Mesendoderm (in vitro differentiated cells): ENCODE measurements at regions not wholly inside any gene's neighbourhood (a gene's known extent, or its start where the extent isn't known, plus 50 kb on each side); places are given as distances from the start of the nearest gene placed in this dataset.
"Not testable (repeated sequence)": the region's sequence is repeated elsewhere in the genome, so short reads cannot be mapped to it uniquely, and the experiment has no call there.

Source experiments
- DNase-seq: peaks from one replicate; pipeline ENCODE4 v3.0.0; 2013
- H2AK5ac ChIP-seq: 2 replicates; pipeline ENCODE4 v1.6.1; 2013; ENCODE audit warnings: low read length, inconsistent platforms
- H2BK120ac ChIP-seq: 2 replicates; pipeline ENCODE4 v1.6.1; 2013; ENCODE audit warnings: low read depth, mild to moderate bottlenecking, low read length, moderate library complexity, mixed read lengths
- H2BK15ac ChIP-seq: replicated peaks from 2 replicates; pipeline ENCODE4 v1.6.1; 2013; ENCODE audit warnings: low read depth, mild to moderate bottlenecking, moderate library complexity
- H2BK5ac ChIP-seq: 2 replicates; pipeline ENCODE4 v1.6.1; 2013; ENCODE audit warnings: low read length, inconsistent platforms
- H3K18ac ChIP-seq: 2 replicates; pipeline ENCODE4 v1.6.1; 2013; ENCODE audit warnings: mild to moderate bottlenecking, low read length, mixed read lengths
- H3K23ac ChIP-seq: one replicate; pipeline ENCODE4 v1.6.1; 2013; ENCODE audit warnings: low read length
- H3K27ac ChIP-seq: 2 replicates; pipeline ENCODE4 v1.5.1; 2013; ENCODE audit warnings: low read depth, mild to moderate bottlenecking, inconsistent platforms, low read length, moderate library complexity
- H3K27me3 ChIP-seq: 2 replicates; pipeline ENCODE4 v1.6.1; 2013; ENCODE audit warnings: low read length, control low read depth, mild to moderate bottlenecking, inconsistent platforms; ENCODE audit not compliant: insufficient read depth, poor library complexity
- H3K36me3 ChIP-seq: 2 replicates; pipeline ENCODE4 v1.6.1; 2013; ENCODE audit warnings: low read length, inconsistent platforms; ENCODE audit not compliant: control insufficient read depth, insufficient read depth
- H3K4ac ChIP-seq: one replicate; pipeline ENCODE4 v1.6.1; 2013; ENCODE audit warnings: low read depth, mild to moderate bottlenecking, low read length, moderate library complexity
- H3K4me1 ChIP-seq: 2 replicates; pipeline ENCODE4 v1.6.1; 2013; ENCODE audit warnings: low read depth, low read length, inconsistent platforms; ENCODE audit not compliant: control insufficient read depth
- H3K4me2 ChIP-seq: 2 replicates; pipeline ENCODE4 v1.6.1; 2013; ENCODE audit warnings: low read length
- H3K4me3 ChIP-seq: 2 replicates; pipeline ENCODE4 v1.5.1; 2013; ENCODE audit warnings: mild to moderate bottlenecking, low read length
- H3K56ac ChIP-seq: one replicate; pipeline ENCODE4 v1.6.1; 2013; ENCODE audit warnings: low read length
- H3K79me1 ChIP-seq: 2 replicates; pipeline ENCODE4 v1.6.1; 2013; ENCODE audit warnings: low read length, inconsistent platforms
- H3K79me2 ChIP-seq: 2 replicates; pipeline ENCODE4 v1.6.1; 2013; ENCODE audit warnings: mild to moderate bottlenecking, low read length; ENCODE audit not compliant: control insufficient read depth, insufficient read depth
- H3K9ac ChIP-seq: 2 replicates; pipeline ENCODE4 v1.6.1; 2013; ENCODE audit warnings: low read length, inconsistent platforms
- H4K5ac ChIP-seq: one replicate; pipeline ENCODE4 v1.6.1; 2013; ENCODE audit warnings: low read length
- H4K8ac ChIP-seq: one replicate; pipeline ENCODE4 v1.6.1; 2013; ENCODE audit warnings: low read depth, mild to moderate bottlenecking, control low read depth, low read length, moderate library complexity
- WGBS: extraction: QIAGEN DNeasy Blood & Tissue Kit; methylation state at CpG from one replicate; pipeline ENCODE4 v1.1.7; 2013; ENCODE audit warnings: low lambda C conversion rate, missing lambda C conversion rate; ENCODE audit not compliant: insufficient coverage; ENCODE audit errors: extremely low coverage; 5-methylcytosine and 5-hydroxymethylcytosine counted together

GRCh38 chr6:8857160-8857559 lies 421.8 kb upstream of the SLC35B3 start:
- H2BK15ac ChIP-seq = no peak overlapping the region
- H3K4me3 ChIP-seq = no peak overlapping the region

GRCh38 chr6:8855411-8855810 lies 420.1 kb upstream of the SLC35B3 start:
- no peaks in the 10 kb centered on the region for H3K4me1 ChIP-seq
- no CpG with 5 or more reads among the region's 4 CpGs for WGBS
- H3K23ac ChIP-seq = no peak overlapping the region
- no peak overlapping the region for H3K18ac ChIP-seq
- H2BK5ac ChIP-seq = no peak overlapping the region
- no peak overlapping the region for H3K4me2 ChIP-seq
- no peak overlapping the region for H2BK15ac ChIP-seq
- no peak overlapping the region for H3K4ac ChIP-seq
- DNase-seq = peak; percentile 23
- H3K4me3 ChIP-seq = no peak overlapping the region
- no peak overlapping the region for H2AK5ac ChIP-seq
- H3K79me2 ChIP-seq = no peaks in the 10 kb centered on the region
- no peak overlapping the region for H3K56ac ChIP-seq
- no peak overlapping the region for H4K8ac ChIP-seq
- no peaks in the 10 kb centered on the region for H3K27me3 ChIP-seq
- no peaks in the 10 kb centered on the region for H3K36me3 ChIP-seq
- no peak overlapping the region for H4K5ac ChIP-seq
- H3K9ac ChIP-seq = no peak overlapping the region
- H3K27ac ChIP-seq = no peak overlapping the region
- no peak overlapping the region for H2BK120ac ChIP-seq
- H3K79me1 ChIP-seq = no peaks in the 10 kb centered on the region

More at GRCh38 chr6:8857160-8857559, 421.8 kb upstream of the SLC35B3 start:
- Histone ChIP-seq H3K36me3 (no peaks in the 10 kb centered on the region), H3K4ac (no peak overlapping the region), H3K27ac (no peak overlapping the region), H3K23ac (no peak overlapping the region), H3K56ac (no peak overlapping the region), H3K79me2 (no peaks in the 10 kb centered on the region), H4K8ac (no peak overlapping the region), H2BK120ac (no peak overlapping the region), H3K18ac (no peak overlapping the region), H3K4me1 (no peaks in the 10 kb centered on the region), H3K79me1 (no peaks in the 10 kb centered on the region), H3K27me3 (no peaks in the 10 kb centered on the region), H2AK5ac (no peak overlapping the region), H2BK5ac (no peak overlapping the region), H4K5ac (no peak overlapping the region), H3K9ac (no peak overlapping the region), H3K4me2 (no peak overlapping the region)
- WGBS = no CpG with 5 or more reads among the region's 2 CpGs
- DNase-seq = no peak

- H3K27ac ChIP-seq = no peak overlapping the region
- H3K4ac ChIP-seq = no peak overlapping the region
- no peak overlapping the region for H3K4me3 ChIP-seq
- no CpG with 5 or more reads among the region's 3 CpGs for WGBS
- H3K18ac ChIP-seq = no peak overlapping the region
- no peak overlapping the region for H3K4me2 ChIP-seq
- no peaks in the 10 kb centered on the region for H3K4me1 ChIP-seq
- H3K23ac ChIP-seq = no peak overlapping the region
- H2BK15ac ChIP-seq = no peak overlapping the region
- no peaks in the 10 kb centered on the region for H3K36me3 ChIP-seq
- H3K79me1 ChIP-seq = no peaks in the 10 kb centered on the region
- no peak overlapping the region for H4K5ac ChIP-seq
- no peaks in the 10 kb centered on the region for H3K27me3 ChIP-seq
- no peaks in the 10 kb centered on the region for H3K79me2 ChIP-seq
- H2BK5ac ChIP-seq = no peak overlapping the region
- H2AK5ac ChIP-seq = no peak overlapping the region
- no peak overlapping the region for H3K9ac ChIP-seq
- H3K56ac ChIP-seq = no peak overlapping the region
- H2BK120ac ChIP-seq = no peak overlapping the region
- H4K8ac ChIP-seq = no peak overlapping the region
- DNase-seq = no peak
Measured at GRCh38 chr6:8852332-8852731, 417.0 kb upstream of the SLC35B3 start.

- not testable (repeated sequence) for H3K23ac ChIP-seq, H3K79me1 ChIP-seq, H3K79me2 ChIP-seq, H3K27me3 ChIP-seq, H4K5ac ChIP-seq, H2BK15ac ChIP-seq, H3K27ac ChIP-seq, H2AK5ac ChIP-seq, H3K56ac ChIP-seq, H2BK5ac ChIP-seq, H2BK120ac ChIP-seq, H3K4me1 ChIP-seq, H3K4ac ChIP-seq, H3K4me3 ChIP-seq, H4K8ac ChIP-seq, H3K9ac ChIP-seq, H3K18ac ChIP-seq, DNase-seq, H3K4me2 ChIP-seq, H3K36me3 ChIP-seq
- no CpG with 5 or more reads among the region's 6 CpGs for WGBS
Measured at GRCh38 chr6:8846680-8847079, 411.3 kb upstream of the SLC35B3 start.

- no peak overlapping the region for H3K56ac ChIP-seq
- H4K5ac ChIP-seq = no peak overlapping the region
- no peaks in the 10 kb centered on the region for H3K79me2 ChIP-seq
- no peaks in the 10 kb centered on the region for H3K4me1 ChIP-seq
- H3K79me1 ChIP-seq = no peaks in the 10 kb centered on the region
- no peak for DNase-seq
- H3K36me3 ChIP-seq = no peaks in the 10 kb centered on the region
- H2BK15ac ChIP-seq = no peak overlapping the region
- no peak overlapping the region for H3K27ac ChIP-seq
- no peaks in the 10 kb centered on the region for H3K27me3 ChIP-seq
- no peak overlapping the region for H3K4me3 ChIP-seq
- no peak overlapping the region for H3K23ac ChIP-seq
- H3K9ac ChIP-seq = no peak overlapping the region
- H2AK5ac ChIP-seq = no peak overlapping the region
- H2BK5ac ChIP-seq = no peak overlapping the region
- H3K4me2 ChIP-seq = no peak overlapping the region
- no CpG with 5 or more reads among the region's 5 CpGs for WGBS
- H4K8ac ChIP-seq = no peak overlapping the region
- no peak overlapping the region for H3K18ac ChIP-seq
- H2BK120ac ChIP-seq = no peak overlapping the region
- no peak overlapping the region for H3K4ac ChIP-seq
Measured at GRCh38 chr6:8845690-8846089, 410.3 kb upstream of the SLC35B3 start.

GRCh38 chr6:8844968-8845367 lies 409.6 kb upstream of the SLC35B3 start:
- H3K27ac ChIP-seq = no peak overlapping the region
- H2BK120ac ChIP-seq = no peak overlapping the region

More at GRCh38 chr6:8844968-8845367, 409.6 kb upstream of the SLC35B3 start:
- no peak overlapping the region for H4K8ac ChIP-seq
- DNase-seq = no peak
- H3K27me3 ChIP-seq = no peaks in the 10 kb centered on the region
- H3K79me2 ChIP-seq = no peaks in the 10 kb centered on the region
- H3K18ac ChIP-seq = no peak overlapping the region
- no peak overlapping the region for H3K23ac ChIP-seq
- H3K4me1 ChIP-seq = no peaks in the 10 kb centered on the region
- no peak overlapping the region for H3K9ac ChIP-seq
- H2BK5ac ChIP-seq = no peak overlapping the region
- H3K79me1 ChIP-seq = no peaks in the 10 kb centered on the region
- no peak overlapping the region for H4K5ac ChIP-seq
- H3K4ac ChIP-seq = no peak overlapping the region
- H3K4me2 ChIP-seq = no peak overlapping the region
- H2AK5ac ChIP-seq = no peak overlapping the region
- H3K56ac ChIP-seq = no peak overlapping the region
- no peak overlapping the region for H2BK15ac ChIP-seq
- no peak overlapping the region for H3K4me3 ChIP-seq
- H3K36me3 ChIP-seq = no peaks in the 10 kb centered on the region
